SH-SY5Y (cell line): ENCODE measurements at regions not wholly inside any gene's neighbourhood (a gene's known extent, or its start where the extent isn't known, plus 50 kb on each side); places are given as distances from the start of the nearest gene placed in this dataset.

Experiments used
- GATA2 ChIP-seq: IDR thresholded peaks from 2 replicates; pipeline ENCODE4 v1.6.1; 2011; ENCODE audit warnings: mild to moderate bottlenecking, low read depth, low read length
- GATA3 ChIP-seq: IDR thresholded peaks from 2 replicates; pipeline ENCODE4 v1.6.1; 2011; ENCODE audit warnings: low read depth, mild to moderate bottlenecking, low read length, moderate library complexity

GRCh38 chr3:73828348-73828747 is 203.6 kb upstream of the PDZRN3 start:
- TF ChIP-seq GATA3 = no peak
- no peak for TF ChIP-seq GATA2
